ENCODE measurements at regions not wholly inside any gene's neighbourhood (a gene's known extent, or its start where the extent isn't known, plus 50 kb on each side); places are given as distances from the start of the nearest gene placed in this dataset.
"Not testable (repeated sequence)": the region's sequence is repeated elsewhere in the genome, so short reads cannot be mapped to it uniquely, and the experiment has no call there.

DNA sequence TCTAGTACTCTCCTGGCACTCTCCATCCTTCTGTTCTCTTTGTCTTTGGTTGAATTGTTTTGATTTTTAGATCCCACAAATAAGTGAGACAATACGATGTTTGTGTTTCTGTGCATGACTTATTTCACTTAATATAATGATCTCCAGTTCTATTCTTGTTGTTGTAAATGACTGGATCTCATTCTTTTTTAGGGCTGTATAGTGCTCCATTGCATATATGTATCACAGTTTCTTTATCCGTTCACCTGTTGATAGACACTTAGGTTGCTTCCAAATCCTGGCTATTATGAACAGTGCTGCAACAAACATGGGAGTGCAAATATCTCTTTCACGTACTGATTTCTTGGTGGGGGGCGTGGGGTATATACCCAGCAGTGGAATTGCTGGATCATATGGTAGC is 245.0 kb downstream of the ADCYAP1 start:
- Histone ChIP-seq H3K9ac (ENCODE audit: low read depth in 1 of 2, low read length in 2 of 2) (no peak overlapping the region), H3K4me1 (ENCODE audit: control insufficient read depth in 4 of 4, insufficient read depth in 4 of 4, low read length in 3 of 4) (no peaks in the 10 kb centered on the region), H3K27ac (ENCODE audit: low read depth in 1 of 2, low read length in 2 of 2) (no peak overlapping the region), H3K27me3 (ENCODE audit: control insufficient read depth in 4 of 4, insufficient read depth in 4 of 4, low read length in 3 of 4) (no peaks in the 10 kb centered on the region), H3K36me3 (ENCODE audit: control insufficient read depth in 4 of 4, insufficient read depth in 3 of 4, low read depth in 1 of 4, low read length in 3 of 4) (no peaks in the 10 kb centered on the region), H3K9me3 (ENCODE audit: control insufficient read depth in 4 of 4, low read length in 3 of 4) (peaks cover 0 to 2% (median 0%) of the 10 kb centered on the region in 4 donors), H3K4me3 (ENCODE audit: low read depth in 1 of 3, low read length in 3 of 3) (no peak overlapping the region)
- DNase-seq (ENCODE audit: low spot score), result no peak
- TF ChIP-seq YY1 (IDR thresholded peaks at IDR 0.05) (no peak), GABPA (IDR thresholded peaks at IDR 0.05 in 1 of 2, conservative IDR thresholded peaks at IDR 0.05 in 1 of 2) (no peak), RAD21 (IDR thresholded peaks at IDR 0.05) (no peak), TAF1 (conservative IDR thresholded peaks at IDR 0.05) (no peak)
- TF ChIP-seq, protein P1, sequence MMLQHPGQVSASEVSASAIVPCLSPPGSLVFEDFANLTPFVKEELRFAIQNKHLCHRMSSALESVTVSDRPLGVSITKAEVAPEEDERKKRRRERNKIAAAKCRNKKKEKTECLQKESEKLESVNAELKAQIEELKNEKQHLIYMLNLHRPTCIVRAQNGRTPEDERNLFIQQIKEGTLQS (IDR thresholded peaks at IDR 0.05), result no peak
- TF ChIP-seq, protein P2, sequence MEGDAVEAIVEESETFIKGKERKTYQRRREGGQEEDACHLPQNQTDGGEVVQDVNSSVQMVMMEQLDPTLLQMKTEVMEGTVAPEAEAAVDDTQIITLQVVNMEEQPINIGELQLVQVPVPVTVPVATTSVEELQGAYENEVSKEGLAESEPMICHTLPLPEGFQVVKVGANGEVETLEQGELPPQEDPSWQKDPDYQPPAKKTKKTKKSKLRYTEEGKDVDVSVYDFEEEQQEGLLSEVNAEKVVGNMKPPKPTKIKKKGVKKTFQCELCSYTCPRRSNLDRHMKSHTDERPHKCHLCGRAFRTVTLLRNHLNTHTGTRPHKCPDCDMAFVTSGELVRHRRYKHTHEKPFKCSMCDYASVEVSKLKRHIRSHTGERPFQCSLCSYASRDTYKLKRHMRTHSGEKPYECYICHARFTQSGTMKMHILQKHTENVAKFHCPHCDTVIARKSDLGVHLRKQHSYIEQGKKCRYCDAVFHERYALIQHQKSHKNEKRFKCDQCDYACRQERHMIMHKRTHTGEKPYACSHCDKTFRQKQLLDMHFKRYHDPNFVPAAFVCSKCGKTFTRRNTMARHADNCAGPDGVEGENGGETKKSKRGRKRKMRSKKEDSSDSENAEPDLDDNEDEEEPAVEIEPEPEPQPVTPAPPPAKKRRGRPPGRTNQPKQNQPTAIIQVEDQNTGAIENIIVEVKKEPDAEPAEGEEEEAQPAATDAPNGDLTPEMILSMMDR (IDR thresholded peaks at IDR 0.05; ENCODE audit: low read depth, low read length, missing input control), result no peak
- TF ChIP-seq, protein P3, sequence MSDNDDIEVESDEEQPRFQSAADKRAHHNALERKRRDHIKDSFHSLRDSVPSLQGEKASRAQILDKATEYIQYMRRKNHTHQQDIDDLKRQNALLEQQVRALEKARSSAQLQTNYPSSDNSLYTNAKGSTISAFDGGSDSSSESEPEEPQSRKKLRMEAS (IDR thresholded peaks at IDR 0.05), result no peak
- TF ChIP-seq, protein P4, sequence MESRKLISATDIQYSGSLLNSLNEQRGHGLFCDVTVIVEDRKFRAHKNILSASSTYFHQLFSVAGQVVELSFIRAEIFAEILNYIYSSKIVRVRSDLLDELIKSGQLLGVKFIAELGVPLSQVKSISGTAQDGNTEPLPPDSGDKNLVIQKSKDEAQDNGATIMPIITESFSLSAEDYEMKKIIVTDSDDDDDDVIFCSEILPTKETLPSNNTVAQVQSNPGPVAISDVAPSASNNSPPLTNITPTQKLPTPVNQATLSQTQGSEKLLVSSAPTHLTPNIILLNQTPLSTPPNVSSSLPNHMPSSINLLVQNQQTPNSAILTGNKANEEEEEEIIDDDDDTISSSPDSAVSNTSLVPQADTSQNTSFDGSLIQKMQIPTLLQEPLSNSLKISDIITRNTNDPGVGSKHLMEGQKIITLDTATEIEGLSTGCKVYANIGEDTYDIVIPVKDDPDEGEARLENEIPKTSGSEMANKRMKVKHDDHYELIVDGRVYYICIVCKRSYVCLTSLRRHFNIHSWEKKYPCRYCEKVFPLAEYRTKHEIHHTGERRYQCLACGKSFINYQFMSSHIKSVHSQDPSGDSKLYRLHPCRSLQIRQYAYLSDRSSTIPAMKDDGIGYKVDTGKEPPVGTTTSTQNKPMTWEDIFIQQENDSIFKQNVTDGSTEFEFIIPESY (IDR thresholded peaks at IDR 0.05), result no peak
- WGBS, result 94% methylated on average over 4 of the region's 4 CpGs

DNA sequence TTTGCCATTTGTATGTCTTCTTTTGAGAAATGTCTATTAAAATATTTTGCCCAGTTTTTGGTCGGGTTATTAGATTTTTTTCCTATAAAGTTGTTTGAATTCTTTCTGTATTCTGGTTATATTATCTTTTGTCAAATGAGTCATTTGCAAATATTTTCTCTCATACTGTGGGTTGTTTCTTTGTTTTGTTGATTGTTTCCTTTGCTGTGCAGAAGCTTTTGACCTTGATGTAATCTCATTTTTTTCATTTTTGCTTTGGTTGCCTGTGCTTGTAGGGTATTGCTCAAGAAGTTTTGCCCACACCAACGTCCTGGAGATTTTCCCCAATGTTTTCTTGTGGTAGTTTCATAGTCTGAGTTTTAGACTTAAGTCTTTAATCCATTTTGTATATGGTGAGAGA is 245.7 kb downstream of the ADCYAP1 start:
- Histone ChIP-seq H3K27me3 (ENCODE audit: control insufficient read depth in 4 of 4, insufficient read depth in 4 of 4, low read length in 3 of 4) (no peaks in the 10 kb centered on the region), H3K9ac (ENCODE audit: low read depth in 1 of 2, low read length in 2 of 2) (no peak overlapping the region), H3K4me3 (ENCODE audit: low read depth in 1 of 3, low read length in 3 of 3) (no peak overlapping the region), H3K27ac (ENCODE audit: low read depth in 1 of 2, low read length in 2 of 2) (no peak overlapping the region), H3K36me3 (ENCODE audit: control insufficient read depth in 4 of 4, insufficient read depth in 3 of 4, low read depth in 1 of 4, low read length in 3 of 4) (no peaks in the 10 kb centered on the region), H3K4me1 (ENCODE audit: control insufficient read depth in 4 of 4, insufficient read depth in 4 of 4, low read length in 3 of 4) (no peaks in the 10 kb centered on the region), H3K9me3 (ENCODE audit: control insufficient read depth in 4 of 4, low read length in 3 of 4) (peaks cover 0 to 1% (median 0%) of the 10 kb centered on the region in 4 donors)
- 59% methylated on average over 2 of the region's 2 CpGs for WGBS
- no peak for DNase-seq (ENCODE audit: low spot score)
- TF ChIP-seq FOXA2 (IDR thresholded peaks at IDR 0.05), result no peak

DNA sequence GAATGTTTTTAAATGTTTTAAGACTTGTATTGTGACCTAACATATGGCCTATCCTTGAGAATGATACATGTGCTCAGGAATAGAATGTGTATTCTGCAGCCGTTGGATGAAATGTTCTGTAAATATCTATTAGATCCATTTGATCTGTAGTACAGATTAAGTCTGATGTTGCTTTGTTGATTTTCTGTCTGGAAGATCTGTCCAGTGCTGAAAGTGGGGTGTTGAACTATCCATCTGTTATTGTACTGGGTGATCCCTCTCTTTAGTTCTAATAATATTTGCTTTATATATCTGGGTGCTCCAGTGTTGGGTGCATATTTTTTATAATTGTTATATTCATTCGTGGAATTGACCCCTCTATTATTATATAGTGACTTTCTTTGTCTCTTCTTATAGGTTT is 248.3 kb downstream of the ADCYAP1 start:
- not testable (repeated sequence) for H3K27me3 ChIP-seq (ENCODE audit: control insufficient read depth in 4 of 4, insufficient read depth in 4 of 4, low read length in 3 of 4); H3K27ac ChIP-seq (ENCODE audit: low read depth in 1 of 2, low read length in 2 of 2); DNase-seq (ENCODE audit: low spot score); H3K4me1 ChIP-seq (ENCODE audit: control insufficient read depth in 4 of 4, insufficient read depth in 4 of 4, low read length in 3 of 4); H3K36me3 ChIP-seq (ENCODE audit: control insufficient read depth in 4 of 4, insufficient read depth in 3 of 4, low read depth in 1 of 4, low read length in 3 of 4); H3K4me3 ChIP-seq (ENCODE audit: low read depth in 1 of 3, low read length in 3 of 3); H3K9ac ChIP-seq (ENCODE audit: low read depth in 1 of 2, low read length in 2 of 2); H3K9me3 ChIP-seq (ENCODE audit: control insufficient read depth in 4 of 4, low read length in 3 of 4)
- WGBS, result 48% methylated on average over 2 of the region's 2 CpGs
- TF ChIP-seq, protein P5, sequence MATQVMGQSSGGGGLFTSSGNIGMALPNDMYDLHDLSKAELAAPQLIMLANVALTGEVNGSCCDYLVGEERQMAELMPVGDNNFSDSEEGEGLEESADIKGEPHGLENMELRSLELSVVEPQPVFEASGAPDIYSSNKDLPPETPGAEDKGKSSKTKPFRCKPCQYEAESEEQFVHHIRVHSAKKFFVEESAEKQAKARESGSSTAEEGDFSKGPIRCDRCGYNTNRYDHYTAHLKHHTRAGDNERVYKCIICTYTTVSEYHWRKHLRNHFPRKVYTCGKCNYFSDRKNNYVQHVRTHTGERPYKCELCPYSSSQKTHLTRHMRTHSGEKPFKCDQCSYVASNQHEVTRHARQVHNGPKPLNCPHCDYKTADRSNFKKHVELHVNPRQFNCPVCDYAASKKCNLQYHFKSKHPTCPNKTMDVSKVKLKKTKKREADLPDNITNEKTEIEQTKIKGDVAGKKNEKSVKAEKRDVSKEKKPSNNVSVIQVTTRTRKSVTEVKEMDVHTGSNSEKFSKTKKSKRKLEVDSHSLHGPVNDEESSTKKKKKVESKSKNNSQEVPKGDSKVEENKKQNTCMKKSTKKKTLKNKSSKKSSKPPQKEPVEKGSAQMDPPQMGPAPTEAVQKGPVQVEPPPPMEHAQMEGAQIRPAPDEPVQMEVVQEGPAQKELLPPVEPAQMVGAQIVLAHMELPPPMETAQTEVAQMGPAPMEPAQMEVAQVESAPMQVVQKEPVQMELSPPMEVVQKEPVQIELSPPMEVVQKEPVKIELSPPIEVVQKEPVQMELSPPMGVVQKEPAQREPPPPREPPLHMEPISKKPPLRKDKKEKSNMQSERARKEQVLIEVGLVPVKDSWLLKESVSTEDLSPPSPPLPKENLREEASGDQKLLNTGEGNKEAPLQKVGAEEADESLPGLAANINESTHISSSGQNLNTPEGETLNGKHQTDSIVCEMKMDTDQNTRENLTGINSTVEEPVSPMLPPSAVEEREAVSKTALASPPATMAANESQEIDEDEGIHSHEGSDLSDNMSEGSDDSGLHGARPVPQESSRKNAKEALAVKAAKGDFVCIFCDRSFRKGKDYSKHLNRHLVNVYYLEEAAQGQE (IDR thresholded peaks at IDR 0.05), result peak; percentile 80
